ENCODE measurements at regions not wholly inside any gene's neighbourhood (a gene's known extent, or its start where the extent isn't known, plus 50 kb on each side); places are given as distances from the start of the nearest gene placed in this dataset.
"Not testable (repeated sequence)": the region's sequence is repeated elsewhere in the genome, so short reads cannot be mapped to it uniquely, and the experiment has no call there.

GRCh38 chr6:74585753-74586152 lies 620.1 kb downstream of the COL12A1 start:
- no peaks in the 10 kb centered on the region for H3K4me1 Mint-ChIP-seq

GRCh38 chr6:74581681-74582080 lies 624.2 kb downstream of the COL12A1 start:
- no peak overlapping the region for H3K27ac Mint-ChIP-seq
- H3K36me3 Mint-ChIP-seq (ENCODE audit: low read depth) = no peaks in the 10 kb centered on the region
- POLR2A ChIA-PET = no interaction called here
- intact Hi-C loops (cut with DNase I, micrococcal nuclease) = no loop called here
- H3K9me3 Mint-ChIP-seq (ENCODE audit: low read depth) = no peaks in the 10 kb centered on the region
- H3K4me1 Mint-ChIP-seq = no peaks in the 10 kb centered on the region
- no peak overlapping the region for H3K4me3 Mint-ChIP-seq
- DNase-seq = no peak
- H3K27me3 Mint-ChIP-seq = no peaks in the 10 kb centered on the region
- ATAC-seq = no peak
- CTCF ChIA-PET = no interaction called here

More at GRCh38 chr6:74585753-74586152, 620.1 kb downstream of the COL12A1 start:
- DNase-seq (no peak), ATAC-seq (no peak)
- no peaks in the 10 kb centered on the region for H3K27me3 Mint-ChIP-seq
- ChIA-PET CTCF (no interaction called here), POLR2A (no interaction called here)
- no peaks in the 10 kb centered on the region for H3K9me3 Mint-ChIP-seq (ENCODE audit: low read depth)
- H3K27ac Mint-ChIP-seq = no peak overlapping the region
- intact Hi-C loops (cut with DNase I, micrococcal nuclease) = no loop called here
- H3K36me3 Mint-ChIP-seq (ENCODE audit: low read depth) = no peaks in the 10 kb centered on the region
- H3K4me3 Mint-ChIP-seq = no peak overlapping the region

- no peaks in the 10 kb centered on the region for H3K36me3 Mint-ChIP-seq (ENCODE audit: low read depth)
- H3K4me1 Mint-ChIP-seq = no peaks in the 10 kb centered on the region
- ATAC-seq (no peak), DNase-seq (no peak)
- H3K27me3 Mint-ChIP-seq = no peaks in the 10 kb centered on the region
- intact Hi-C loops (cut with DNase I, micrococcal nuclease) = loop anchor here in 1 of 2 experiments (10.0 kb wide), 2 partner anchors 625 to 835 kb away; partner anchors contain the start of gene COL12A1
- no peak overlapping the region for H3K27ac Mint-ChIP-seq
- H3K9me3 Mint-ChIP-seq (ENCODE audit: low read depth) = no peaks in the 10 kb centered on the region
- no peak overlapping the region for H3K4me3 Mint-ChIP-seq
- CTCF ChIA-PET = no interaction called here
- POLR2A ChIA-PET = no interaction called here
Observed at GRCh38 chr6:74579794-74580193, 626.1 kb downstream of the COL12A1 start.

GRCh38 chr6:74579047-74579446 lies 626.8 kb downstream of the COL12A1 start:
- Mint-ChIP-seq H3K4me3 (no peak overlapping the region), H3K4me1 (no peaks in the 10 kb centered on the region), H3K9me3 (ENCODE audit: low read depth) (no peaks in the 10 kb centered on the region), H3K27ac (no peak overlapping the region), H3K36me3 (ENCODE audit: low read depth) (no peaks in the 10 kb centered on the region), H3K27me3 (no peaks in the 10 kb centered on the region)
- DNase-seq = no peak
- POLR2A ChIA-PET = no interaction called here
- intact Hi-C loops (cut with DNase I, micrococcal nuclease) = loop anchor here in 1 of 2 experiments (10.0 kb wide), 2 partner anchors 626 to 834 kb away; partner anchors contain the start of gene COL12A1
- ATAC-seq = no peak
- CTCF ChIA-PET = no interaction called here

GRCh38 chr6:74578339-74578738 lies 627.5 kb downstream of the COL12A1 start:
- intact Hi-C loops (cut with DNase I, micrococcal nuclease) = loop anchor here in 1 of 2 experiments (10.0 kb wide), 2 partner anchors 626 to 834 kb away; partner anchors contain the start of gene COL12A1
- Mint-ChIP-seq H3K27ac (no peak overlapping the region), H3K36me3 (ENCODE audit: low read depth) (no peaks in the 10 kb centered on the region), H3K9me3 (ENCODE audit: low read depth) (no peaks in the 10 kb centered on the region), H3K27me3 (no peaks in the 10 kb centered on the region), H3K4me1 (no peaks in the 10 kb centered on the region), H3K4me3 (no peak overlapping the region)
- ChIA-PET POLR2A (no interaction called here), CTCF (no interaction called here)
- ATAC-seq (no peak), DNase-seq (no peak)

GRCh38 chr6:74577619-74578018 lies 628.2 kb downstream of the COL12A1 start:
- intact Hi-C loops (cut with DNase I, micrococcal nuclease) = loop anchor here in 1 of 2 experiments (10.0 kb wide), 2 partner anchors 627 to 833 kb away; partner anchors contain the start of gene COL12A1
- no peaks in the 10 kb centered on the region for H3K9me3 Mint-ChIP-seq (ENCODE audit: low read depth)
- no peaks in the 10 kb centered on the region for H3K27me3 Mint-ChIP-seq
- ChIA-PET POLR2A (no interaction called here), CTCF (no interaction called here)
- no peaks in the 10 kb centered on the region for H3K36me3 Mint-ChIP-seq (ENCODE audit: low read depth)
- no peak overlapping the region for H3K4me3 Mint-ChIP-seq
- no peak overlapping the region for H3K27ac Mint-ChIP-seq
- DNase-seq (no peak), ATAC-seq (no peak)
- no peaks in the 10 kb centered on the region for H3K4me1 Mint-ChIP-seq

GRCh38 chr6:74574794-74575193 lies 631.1 kb downstream of the COL12A1 start:
- no peaks in the 10 kb centered on the region for H3K27me3 Mint-ChIP-seq
- no peak overlapping the region for H3K27ac Mint-ChIP-seq
- POLR2A ChIA-PET = no interaction called here
- CTCF ChIA-PET = no interaction called here
- no peaks in the 10 kb centered on the region for H3K9me3 Mint-ChIP-seq (ENCODE audit: low read depth)
- no peaks in the 10 kb centered on the region for H3K36me3 Mint-ChIP-seq (ENCODE audit: low read depth)
- H3K4me1 Mint-ChIP-seq = no peaks in the 10 kb centered on the region
- DNase-seq (no peak), ATAC-seq (no peak)
- intact Hi-C loops (cut with DNase I, micrococcal nuclease) = loop anchor here in 1 of 2 experiments (10.0 kb wide), 2 partner anchors 630 to 830 kb away; partner anchors contain the start of gene COL12A1
- no peak overlapping the region for H3K4me3 Mint-ChIP-seq

GRCh38 chr6:74573613-74574012 lies 632.2 kb downstream of the COL12A1 start:
- no peak for DNase-seq
- Mint-ChIP-seq H3K9me3 (ENCODE audit: low read depth) (no peaks in the 10 kb centered on the region), H3K27me3 (no peaks in the 10 kb centered on the region), H3K36me3 (ENCODE audit: low read depth) (no peaks in the 10 kb centered on the region), H3K4me3 (no peak overlapping the region), H3K27ac (no peak overlapping the region), H3K4me1 (no peaks in the 10 kb centered on the region)
- POLR2A ChIA-PET = no interaction called here
- intact Hi-C loops (cut with DNase I, micrococcal nuclease) = loop anchor here in 1 of 2 experiments (10.0 kb wide), 2 partner anchors 631 to 829 kb away; partner anchors contain the start of gene COL12A1
- CTCF ChIA-PET = interaction anchor here (0.7 kb wide), 1 partner anchor 54 kb away, joined by 3 read pairs; no protein-coding TSS in a partner anchor
- ATAC-seq = no peak

GRCh38 chr6:74570044-74570443 lies 635.8 kb downstream of the COL12A1 start:
- H3K27ac Mint-ChIP-seq = no peak overlapping the region
- DNase-seq (no peak), ATAC-seq (no peak)
- no peaks in the 10 kb centered on the region for H3K9me3 Mint-ChIP-seq (ENCODE audit: low read depth)
- CTCF ChIA-PET = no interaction called here
- H3K36me3 Mint-ChIP-seq (ENCODE audit: low read depth) = no peaks in the 10 kb centered on the region
- H3K4me1 Mint-ChIP-seq = no peaks in the 10 kb centered on the region
- H3K4me3 Mint-ChIP-seq = no peak overlapping the region
- intact Hi-C loops (cut with DNase I, micrococcal nuclease) = loop anchor here in 1 of 2 experiments (10.0 kb wide), 2 partner anchors 635 to 825 kb away; partner anchors contain the start of gene COL12A1
- no peaks in the 10 kb centered on the region for H3K27me3 Mint-ChIP-seq
- POLR2A ChIA-PET = no interaction called here

- H3K4me3 Mint-ChIP-seq = no peak overlapping the region
- DNase-seq (no peak), ATAC-seq (no peak)
- H3K36me3 Mint-ChIP-seq (ENCODE audit: low read depth) = no peaks in the 10 kb centered on the region
- H3K9me3 Mint-ChIP-seq (ENCODE audit: low read depth) = no peaks in the 10 kb centered on the region
- ChIA-PET POLR2A (no interaction called here), CTCF (no interaction called here)
- H3K27me3 Mint-ChIP-seq = no peaks in the 10 kb centered on the region
- intact Hi-C loops (cut with DNase I, micrococcal nuclease) = no loop called here
- no peaks in the 10 kb centered on the region for H3K4me1 Mint-ChIP-seq
- no peak overlapping the region for H3K27ac Mint-ChIP-seq
Observed at GRCh38 chr6:74568861-74569260, 637.0 kb downstream of the COL12A1 start.

GRCh38 chr6:74567923-74568290 lies 637.9 kb downstream of the COL12A1 start:
- POLR2A ChIA-PET; DNase-seq; H3K36me3 Mint-ChIP-seq (ENCODE audit: low read depth); H3K4me3 Mint-ChIP-seq; CTCF ChIA-PET; H3K27me3 Mint-ChIP-seq; ATAC-seq; H3K27ac Mint-ChIP-seq; intact Hi-C loops (cut with DNase I, micrococcal nuclease); H3K9me3 Mint-ChIP-seq (ENCODE audit: low read depth); H3K4me1 Mint-ChIP-seq: not testable (repeated sequence)

GRCh38 chr6:74567281-74567922 lies 638.5 kb downstream of the COL12A1 start:
- Mint-ChIP-seq H3K4me1 (no peaks in the 10 kb centered on the region), H3K27me3 (no peaks in the 10 kb centered on the region), H3K4me3 (no peak overlapping the region), H3K36me3 (ENCODE audit: low read depth) (no peaks in the 10 kb centered on the region), H3K27ac (no peak overlapping the region), H3K9me3 (ENCODE audit: low read depth) (no peaks in the 10 kb centered on the region)
- intact Hi-C loops (cut with DNase I, micrococcal nuclease) = no loop called here
- ATAC-seq = no peak
- POLR2A ChIA-PET = no interaction called here
- CTCF ChIA-PET = no interaction called here
- DNase-seq = no peak

Measured in activated CD4-positive, alpha-beta T cell treated with anti-CD3 and anti-CD28 coated beads for 36 hours (primary cell).